VCaP (cell line): ENCODE measurements at regions not wholly inside any gene's neighbourhood (a gene's known extent, or its start where the extent isn't known, plus 50 kb on each side); places are given as distances from the start of the nearest gene placed in this dataset.

Source experiments
- H3K27ac ChIP-seq: fragments of 450-650 bp; 2 replicates; pipeline ENCODE4 v1.5.1; 2017
- TF ChIP-seq, protein P1 (sequence below): fragments of 450-650 bp; conservative IDR thresholded peaks from 2 replicates; pipeline ENCODE4 v1.5.1; 2017; ENCODE audit warnings: mild to moderate bottlenecking, moderate library complexity

DNA sequence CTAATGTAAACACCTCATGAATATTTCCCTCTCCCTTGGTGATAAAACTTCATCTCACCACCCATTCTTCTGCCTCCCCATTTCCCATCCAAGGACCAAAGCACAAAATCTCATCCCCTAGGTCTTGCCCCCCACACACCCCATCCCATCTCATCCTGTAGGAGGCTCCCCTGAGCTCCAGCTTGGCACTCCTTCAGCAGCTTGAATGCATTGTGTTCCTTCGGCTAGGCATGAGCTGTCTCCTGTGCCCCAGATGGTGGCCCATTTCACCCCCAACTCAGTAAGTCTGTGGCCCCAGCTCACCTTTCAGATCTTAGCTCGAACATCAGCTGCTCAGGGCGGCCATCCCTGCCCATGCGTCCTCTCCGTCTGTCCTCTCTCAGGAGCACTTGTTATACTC lies 203.6 kb upstream of the NR2F2 start:
- TF ChIP-seq, protein P1, sequence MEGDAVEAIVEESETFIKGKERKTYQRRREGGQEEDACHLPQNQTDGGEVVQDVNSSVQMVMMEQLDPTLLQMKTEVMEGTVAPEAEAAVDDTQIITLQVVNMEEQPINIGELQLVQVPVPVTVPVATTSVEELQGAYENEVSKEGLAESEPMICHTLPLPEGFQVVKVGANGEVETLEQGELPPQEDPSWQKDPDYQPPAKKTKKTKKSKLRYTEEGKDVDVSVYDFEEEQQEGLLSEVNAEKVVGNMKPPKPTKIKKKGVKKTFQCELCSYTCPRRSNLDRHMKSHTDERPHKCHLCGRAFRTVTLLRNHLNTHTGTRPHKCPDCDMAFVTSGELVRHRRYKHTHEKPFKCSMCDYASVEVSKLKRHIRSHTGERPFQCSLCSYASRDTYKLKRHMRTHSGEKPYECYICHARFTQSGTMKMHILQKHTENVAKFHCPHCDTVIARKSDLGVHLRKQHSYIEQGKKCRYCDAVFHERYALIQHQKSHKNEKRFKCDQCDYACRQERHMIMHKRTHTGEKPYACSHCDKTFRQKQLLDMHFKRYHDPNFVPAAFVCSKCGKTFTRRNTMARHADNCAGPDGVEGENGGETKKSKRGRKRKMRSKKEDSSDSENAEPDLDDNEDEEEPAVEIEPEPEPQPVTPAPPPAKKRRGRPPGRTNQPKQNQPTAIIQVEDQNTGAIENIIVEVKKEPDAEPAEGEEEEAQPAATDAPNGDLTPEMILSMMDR, result no peak
- no peak overlapping the region for H3K27ac ChIP-seq

DNA sequence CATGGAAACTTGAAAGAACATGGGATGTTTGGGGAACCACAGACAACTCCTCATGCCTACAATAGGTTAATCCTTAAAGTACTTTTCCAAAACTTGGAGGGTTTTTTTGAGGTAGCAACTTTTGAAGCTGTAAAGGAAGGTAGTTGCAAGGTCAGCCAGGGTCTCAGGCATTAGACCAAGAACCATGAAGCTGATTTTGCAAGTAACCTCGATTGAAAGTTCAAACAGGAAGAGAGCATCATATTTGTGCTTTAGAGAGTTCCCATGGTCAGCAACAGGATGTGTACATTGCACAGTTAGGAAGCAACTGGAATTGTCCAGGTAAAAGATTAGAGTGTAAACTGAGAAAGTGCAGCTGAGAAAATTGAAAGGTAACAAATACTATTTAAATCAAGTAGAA lies 199.8 kb upstream of the NR2F2 start:
- TF ChIP-seq, protein P1, result no peak

DNA sequence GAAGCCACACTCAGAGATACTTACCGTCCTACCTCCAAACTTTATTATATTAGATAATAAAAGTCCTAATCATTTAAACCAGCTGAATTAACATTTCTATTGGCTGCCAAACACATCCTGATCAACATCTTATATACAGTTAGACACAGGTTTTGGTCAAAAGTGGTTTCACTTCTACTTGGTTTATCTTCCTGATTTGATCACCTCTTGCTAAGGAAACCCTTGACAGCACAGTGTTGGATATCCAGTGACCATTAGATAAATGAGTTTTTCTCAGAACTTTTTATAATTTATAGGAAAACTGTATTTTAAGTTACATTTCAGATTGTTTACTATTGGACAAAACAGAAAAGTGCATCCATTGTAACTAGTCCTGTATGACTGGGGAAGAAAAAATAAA lies 198.4 kb upstream of the NR2F2 start:
- TF ChIP-seq, protein P1, result no peak

More for the DNA sequence above, 199.8 kb upstream of the NR2F2 start:
- H3K27ac ChIP-seq, result no peak overlapping the region

DNA sequence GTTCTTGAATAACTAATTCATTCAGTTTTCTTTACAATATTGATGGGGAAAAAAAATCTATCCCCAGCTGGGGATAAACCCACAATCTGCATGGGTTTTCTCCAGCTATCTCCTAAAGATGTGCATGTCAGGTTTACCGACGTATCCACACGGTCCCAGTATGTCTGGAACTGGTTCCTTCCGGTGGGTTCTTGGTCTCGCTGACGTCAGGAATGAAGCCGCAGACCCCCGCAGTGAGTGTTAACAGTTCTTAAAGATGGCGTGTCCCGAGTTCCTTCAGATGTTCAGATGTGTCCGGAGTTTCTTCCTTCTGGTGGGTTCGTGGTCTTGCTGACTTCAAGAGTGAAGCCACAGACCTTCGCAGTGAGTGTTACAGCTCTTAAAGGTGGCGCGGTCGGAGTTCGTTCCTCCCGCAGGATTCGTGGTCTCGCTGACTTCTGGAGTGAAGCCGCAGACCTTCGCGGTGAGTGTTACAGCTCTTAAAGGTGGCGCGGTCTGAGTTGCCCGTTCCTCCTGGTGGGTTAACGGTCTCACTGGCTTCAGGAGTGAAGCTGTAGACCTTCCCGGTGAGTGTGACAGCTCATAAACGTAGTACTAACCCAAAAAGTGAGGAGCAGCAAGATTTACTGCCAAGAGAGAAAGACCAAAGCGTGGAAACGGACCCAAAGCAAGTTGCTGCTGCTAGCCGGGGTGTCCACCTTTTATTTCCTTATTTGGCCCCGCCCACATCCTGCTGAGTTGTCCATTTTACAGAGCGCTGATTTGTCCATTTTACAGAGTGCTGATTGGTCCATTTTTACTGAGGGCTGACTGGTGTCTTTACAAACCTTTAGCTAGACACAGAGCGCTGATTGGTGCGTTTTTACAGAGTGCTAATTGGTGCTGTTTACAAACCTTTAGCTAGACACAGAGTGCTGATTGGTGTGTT lies 195.1 kb upstream of the NR2F2 start:
- TF ChIP-seq, protein P1, result no peak
- H3K27ac ChIP-seq, result no peak overlapping the region

More for the DNA sequence above, 198.4 kb upstream of the NR2F2 start:
- no peak overlapping the region for H3K27ac ChIP-seq

DNA sequence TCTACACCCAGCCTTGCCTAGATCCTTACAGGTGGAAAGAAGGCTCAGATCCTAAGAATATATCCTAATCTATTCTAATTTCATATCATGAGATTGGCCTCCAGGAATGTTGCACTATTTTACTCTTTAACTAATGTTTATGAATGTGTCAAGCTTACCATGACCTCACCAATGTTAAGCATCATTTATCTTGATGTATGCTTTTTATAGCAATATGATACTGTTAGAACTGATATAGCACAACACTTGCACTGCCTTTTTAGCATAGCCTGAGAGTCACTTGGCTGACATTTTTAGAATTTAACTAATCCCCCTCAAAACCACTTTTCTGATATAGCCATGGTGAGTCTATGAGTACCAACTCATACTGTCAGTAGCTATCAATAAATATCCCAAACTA lies 191.5 kb upstream of the NR2F2 start:
- TF ChIP-seq, protein P1, result no peak
- H3K27ac ChIP-seq, result no peak overlapping the region

DNA sequence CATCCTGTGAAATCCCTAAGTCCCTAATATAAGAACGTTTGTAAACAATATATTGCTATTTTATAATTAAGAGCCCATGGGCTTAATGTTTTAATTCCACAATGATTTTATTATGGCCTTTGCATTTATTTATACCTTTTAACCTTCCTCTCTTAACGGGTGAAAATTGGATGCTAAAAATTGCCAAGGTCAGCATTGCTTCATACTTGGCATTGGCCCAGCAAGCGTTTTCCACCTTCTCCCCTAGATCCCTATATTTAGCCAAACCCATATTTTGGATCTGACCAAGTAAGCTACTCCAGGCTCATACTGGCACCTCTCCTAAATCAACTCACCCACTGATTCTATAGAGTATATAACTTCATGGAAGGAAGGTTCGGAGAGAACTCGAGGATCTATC lies 188.0 kb upstream of the NR2F2 start:
- TF ChIP-seq, protein P1, result no peak
- H3K27ac ChIP-seq, result no peak overlapping the region

DNA sequence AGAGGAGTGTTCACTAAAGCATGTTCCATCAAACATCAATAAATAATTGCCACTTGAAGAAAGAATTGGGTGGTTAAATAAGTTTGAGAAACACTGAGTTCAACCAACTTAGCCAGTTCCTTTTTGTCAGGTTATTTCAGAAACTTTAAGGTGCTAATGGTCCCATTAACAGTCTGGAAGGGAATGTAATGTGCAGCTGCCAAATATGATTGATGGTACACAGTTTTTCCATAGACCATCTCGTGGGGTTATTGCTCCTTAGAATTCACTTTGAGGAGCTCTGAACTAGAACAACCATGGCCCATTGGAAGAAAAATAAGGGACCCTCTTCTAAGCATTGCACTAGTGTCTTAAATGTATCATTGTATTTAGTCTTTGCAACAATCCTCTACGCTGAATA lies 185.8 kb upstream of the NR2F2 start:
- TF ChIP-seq, protein P1, result no peak
- no peak overlapping the region for H3K27ac ChIP-seq
